ENCODE measurements at regions not wholly inside any gene's neighbourhood (a gene's known extent, or its start where the extent isn't known, plus 50 kb on each side); places are given as distances from the start of the nearest gene placed in this dataset.

- TF ChIP-seq CTCF (IDR thresholded peaks at IDR 0.05; ENCODE audit: low read depth, low read length, missing control alignments): no peak
- no peak overlapping the region for H3K4me3 ChIP-seq (replicated peaks; ENCODE audit: low read depth, low read length)
- no peak for DNase-seq (ENCODE audit: extremely low read depth, low read depth)
Observed at GRCh38 chr12:46484396-46485061, 112.0 kb upstream of the SLC38A2 start.

GRCh38 chr12:46483572-46484395, 111.2 kb upstream of the SLC38A2 start:
- H3K4me3 ChIP-seq (replicated peaks; ENCODE audit: low read depth, low read length): no peak overlapping the region
- DNase-seq (ENCODE audit: extremely low read depth, low read depth): no peak
- TF ChIP-seq CTCF (IDR thresholded peaks at IDR 0.05; ENCODE audit: low read depth, low read length, missing control alignments): no peak

- no peak overlapping the region for H3K4me3 ChIP-seq (replicated peaks; ENCODE audit: low read depth, low read length)
- no peak for DNase-seq (ENCODE audit: extremely low read depth, low read depth)
- TF ChIP-seq CTCF (IDR thresholded peaks at IDR 0.05; ENCODE audit: low read depth, low read length, missing control alignments): no peak
Observed at GRCh38 chr12:46480724-46481123, 108.2 kb upstream of the SLC38A2 start.

- TF ChIP-seq CTCF (IDR thresholded peaks at IDR 0.05; ENCODE audit: low read depth, low read length, missing control alignments): no peak
Observed at GRCh38 chr12:46480316-46480715, 107.7 kb upstream of the SLC38A2 start.

GRCh38 chr12:46478123-46478522, 105.5 kb upstream of the SLC38A2 start:
- H3K4me3 ChIP-seq (replicated peaks; ENCODE audit: low read depth, low read length): no peak overlapping the region
- DNase-seq (ENCODE audit: extremely low read depth, low read depth): no peak
- no peak for TF ChIP-seq CTCF (IDR thresholded peaks at IDR 0.05; ENCODE audit: low read depth, low read length, missing control alignments)

More at GRCh38 chr12:46480316-46480715, 107.7 kb upstream of the SLC38A2 start:
- no peak overlapping the region for H3K4me3 ChIP-seq (replicated peaks; ENCODE audit: low read depth, low read length)
- DNase-seq (ENCODE audit: extremely low read depth, low read depth): no peak

GRCh38 chr12:46477541-46477940, 105.0 kb upstream of the SLC38A2 start:
- H3K4me3 ChIP-seq (replicated peaks; ENCODE audit: low read depth, low read length): no peak overlapping the region
- no peak for TF ChIP-seq CTCF (IDR thresholded peaks at IDR 0.05; ENCODE audit: low read depth, low read length, missing control alignments)
- DNase-seq (ENCODE audit: extremely low read depth, low read depth): no peak

Data from HFF-Myc (cell line).